ENCODE measurements at regions not wholly inside any gene's neighbourhood (a gene's known extent, or its start where the extent isn't known, plus 50 kb on each side); places are given as distances from the start of the nearest gene placed in this dataset.
A peak's percentile ranks its signal among the peaks of the same experiment; 100 is the strongest.

DNA sequence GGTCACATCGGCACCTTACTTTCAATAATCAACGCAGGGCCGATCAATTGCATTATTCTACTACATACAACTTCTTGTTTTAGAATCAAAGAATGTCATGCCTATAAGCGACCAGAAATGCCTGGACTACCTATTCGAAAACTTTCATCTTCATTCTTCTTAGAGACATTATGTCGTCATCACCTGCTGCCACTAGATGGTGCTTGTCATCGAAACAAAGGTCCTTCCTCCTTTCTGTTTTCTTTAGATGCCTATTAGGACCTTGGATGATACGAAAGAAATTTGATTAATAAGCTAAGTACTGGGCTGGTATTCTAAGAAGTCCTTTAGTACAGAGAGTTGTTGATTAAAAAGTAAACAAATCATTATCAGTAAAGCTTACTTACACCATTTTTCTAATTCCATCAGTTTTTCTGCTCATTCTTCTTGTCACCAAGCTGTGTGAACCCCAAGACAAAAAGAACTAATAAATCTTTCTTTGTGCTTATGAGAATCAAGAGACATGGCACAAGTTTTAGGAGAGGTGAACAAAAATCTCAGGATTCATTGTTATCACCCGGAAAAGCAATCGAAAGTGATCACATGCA is 154.5 kb upstream of the SLC4A4 start:
- H3K4me1 Mint-ChIP-seq (ENCODE audit: low read depth in 2 of 2): peaks cover 26 to 32% of the 10 kb centered on the region in 2 donors
- H3K27ac Mint-ChIP-seq: peak overlapping the region in 1 of 2 donors; percentile 39
- no peaks in the 10 kb centered on the region for H3K27me3 Mint-ChIP-seq
- peaks cover 18% of the 10 kb centered on the region for H3K36me3 Mint-ChIP-seq (ENCODE audit: insufficient read depth)
- ATAC-seq (replicated peaks) (peak; percentile 28), DNase-seq (peak; percentile 43 to 47 (median 45))
- H3K9me3 Mint-ChIP-seq: no peaks in the 10 kb centered on the region
- no peak overlapping the region for H3K4me3 Mint-ChIP-seq

DNA sequence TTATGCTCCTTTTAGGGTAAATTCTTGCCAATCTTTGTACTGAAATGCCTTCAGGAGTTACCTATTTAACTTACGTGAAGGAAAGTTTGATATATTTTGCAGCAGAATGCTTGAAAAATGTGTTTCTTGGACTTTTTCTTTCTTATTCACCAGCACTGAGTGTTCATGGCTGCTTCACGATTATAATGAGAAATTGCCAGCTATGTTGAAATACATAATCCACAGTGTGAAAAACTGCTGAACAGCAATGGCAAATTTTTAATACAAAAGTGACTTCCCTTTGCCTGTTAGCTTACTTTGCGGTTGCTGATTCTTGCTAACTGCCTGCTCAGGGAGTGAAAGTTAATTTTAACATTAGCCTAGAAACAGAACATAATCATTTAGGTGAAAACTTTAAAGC is 153.8 kb upstream of the SLC4A4 start:
- DNase-seq (no peak), ATAC-seq (replicated peaks) (no peak)
- Mint-ChIP-seq H3K27ac (no peak overlapping the region), H3K4me3 (no peak overlapping the region), H3K36me3 (ENCODE audit: insufficient read depth) (peaks cover 18% of the 10 kb centered on the region), H3K27me3 (no peaks in the 10 kb centered on the region), H3K9me3 (no peaks in the 10 kb centered on the region), H3K4me1 (ENCODE audit: low read depth in 2 of 2) (peaks cover 28 to 32% of the 10 kb centered on the region in 2 donors)

DNA sequence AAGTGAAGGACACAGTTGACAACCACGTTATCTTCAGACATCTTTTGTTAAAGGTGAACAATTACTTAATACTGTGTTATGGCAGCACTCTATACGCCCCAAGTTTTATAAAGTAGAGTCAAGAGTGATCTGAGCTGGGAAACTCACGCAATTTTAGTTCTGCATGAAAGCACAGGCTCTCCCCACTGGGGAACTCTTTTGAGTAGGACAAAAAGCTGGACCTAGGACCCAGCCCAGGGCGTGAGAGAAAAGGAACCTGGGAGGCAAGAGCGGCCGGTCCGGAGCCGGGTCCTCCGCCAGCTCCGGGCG is 152.6 kb upstream of the SLC4A4 start:
- Mint-ChIP-seq H3K36me3 (ENCODE audit: insufficient read depth) (peaks cover 18% of the 10 kb centered on the region), H3K4me3 (peak overlapping the region; percentile 76 to 85), H3K27me3 (no peaks in the 10 kb centered on the region), H3K4me1 (ENCODE audit: low read depth in 2 of 2) (peaks cover 31 to 39% of the 10 kb centered on the region in 2 donors), H3K9me3 (no peaks in the 10 kb centered on the region), H3K27ac (peak overlapping the region; percentile 82 to 88)
- no peak for ATAC-seq (replicated peaks)
- no peak for DNase-seq

DNA sequence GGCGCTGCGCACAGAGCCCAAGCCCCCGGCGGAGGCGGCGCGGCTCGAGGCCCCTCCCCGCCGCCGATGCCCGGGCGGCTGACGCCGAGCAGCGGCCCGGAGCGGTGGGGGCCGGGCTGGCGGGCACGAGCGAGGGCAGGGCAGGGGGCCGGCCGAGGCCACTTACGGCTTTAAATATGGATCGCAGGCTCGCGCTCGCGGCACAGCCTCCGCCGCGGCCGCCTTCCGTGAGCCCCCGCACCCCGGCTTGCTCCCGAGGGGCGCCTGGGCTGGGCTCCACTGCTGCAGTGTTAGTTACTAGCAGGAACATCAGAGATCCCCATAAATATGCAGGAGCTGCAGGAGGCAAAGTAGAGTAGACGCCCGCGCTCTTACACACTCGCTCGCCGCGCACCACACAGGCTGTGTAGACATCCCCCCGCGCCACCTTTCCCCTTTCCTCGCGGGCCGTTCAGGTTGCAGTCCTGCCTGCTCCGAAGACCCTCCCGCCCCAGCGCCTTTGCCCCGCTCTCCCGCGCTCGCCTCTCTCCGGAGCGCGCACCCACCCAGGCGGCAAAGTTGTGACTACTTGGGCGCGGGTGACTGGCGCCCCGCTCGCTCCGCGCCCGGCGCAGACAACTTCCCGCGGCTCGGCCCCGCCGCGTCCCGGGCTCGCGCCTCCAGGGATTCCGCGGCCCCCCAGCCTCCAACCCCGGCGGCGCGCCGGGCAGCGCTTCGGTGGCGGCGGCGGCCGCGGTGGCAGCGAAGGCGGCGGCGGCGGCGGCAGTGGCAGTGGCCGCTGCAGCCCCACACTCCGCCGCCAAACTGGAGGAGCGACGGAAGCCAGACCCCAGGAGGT is 152.0 kb upstream of the SLC4A4 start:
- Mint-ChIP-seq H3K27me3 (no peaks in the 10 kb centered on the region), H3K4me1 (ENCODE audit: low read depth in 2 of 2) (peaks cover 31 to 39% of the 10 kb centered on the region in 2 donors), H3K9me3 (no peaks in the 10 kb centered on the region), H3K36me3 (ENCODE audit: insufficient read depth) (peaks cover 18% of the 10 kb centered on the region), H3K27ac (peak overlapping the region; percentile 82 to 88), H3K4me3 (peak overlapping the region; percentile 76 to 85)
- peak; percentile 30 to 55 (median 53) for DNase-seq
- peak; percentile 80 for ATAC-seq (replicated peaks)

DNA sequence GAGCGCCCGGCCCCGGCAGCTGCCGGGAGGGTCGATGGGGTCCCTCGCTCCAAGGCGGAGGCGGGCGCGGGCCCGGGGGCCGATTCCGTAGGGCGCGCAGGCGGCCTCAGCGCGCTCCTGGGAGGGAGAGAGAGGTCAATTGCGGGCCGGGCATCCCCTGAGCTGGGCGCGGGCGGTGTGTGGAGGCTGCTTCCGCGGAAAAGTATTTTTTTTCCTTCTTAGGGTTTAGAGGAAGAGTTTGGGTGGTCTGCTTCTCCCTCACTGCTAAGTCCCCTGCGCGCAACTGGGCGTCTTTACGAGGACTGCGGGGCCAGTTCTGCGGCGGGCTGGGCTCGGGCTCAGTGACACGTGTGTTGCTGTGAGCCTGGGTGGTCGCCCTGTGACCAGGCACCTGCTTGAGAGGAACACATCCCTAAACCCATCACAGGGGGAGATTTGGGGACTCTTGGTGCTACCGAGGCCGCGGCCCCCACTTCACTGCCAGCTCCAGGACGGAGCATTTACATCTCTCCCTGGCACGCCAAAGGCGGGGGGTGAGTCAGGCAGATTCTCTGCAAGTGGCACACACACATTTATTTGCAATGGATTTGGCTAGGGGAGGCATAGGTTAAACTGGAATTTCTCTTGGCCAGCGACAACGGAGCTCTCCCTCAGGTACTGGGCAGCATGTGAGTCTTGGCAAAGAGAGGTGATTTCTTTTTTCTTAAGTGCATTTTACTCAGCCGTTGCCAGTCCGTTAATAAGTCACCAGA is 151.2 kb upstream of the SLC4A4 start:
- H3K9me3 Mint-ChIP-seq: no peaks in the 10 kb centered on the region
- DNase-seq: peak; percentile 7 to 23 (median 15)
- peak overlapping the region; percentile 76 to 85 for H3K4me3 Mint-ChIP-seq
- peak; percentile 5 for ATAC-seq (replicated peaks)
- H3K4me1 Mint-ChIP-seq (ENCODE audit: low read depth in 2 of 2): peaks cover 31 to 39% of the 10 kb centered on the region in 2 donors
- peak overlapping the region; percentile 77 to 91 for H3K27ac Mint-ChIP-seq
- no peaks in the 10 kb centered on the region for H3K27me3 Mint-ChIP-seq
- peaks cover 18% of the 10 kb centered on the region for H3K36me3 Mint-ChIP-seq (ENCODE audit: insufficient read depth)

DNA sequence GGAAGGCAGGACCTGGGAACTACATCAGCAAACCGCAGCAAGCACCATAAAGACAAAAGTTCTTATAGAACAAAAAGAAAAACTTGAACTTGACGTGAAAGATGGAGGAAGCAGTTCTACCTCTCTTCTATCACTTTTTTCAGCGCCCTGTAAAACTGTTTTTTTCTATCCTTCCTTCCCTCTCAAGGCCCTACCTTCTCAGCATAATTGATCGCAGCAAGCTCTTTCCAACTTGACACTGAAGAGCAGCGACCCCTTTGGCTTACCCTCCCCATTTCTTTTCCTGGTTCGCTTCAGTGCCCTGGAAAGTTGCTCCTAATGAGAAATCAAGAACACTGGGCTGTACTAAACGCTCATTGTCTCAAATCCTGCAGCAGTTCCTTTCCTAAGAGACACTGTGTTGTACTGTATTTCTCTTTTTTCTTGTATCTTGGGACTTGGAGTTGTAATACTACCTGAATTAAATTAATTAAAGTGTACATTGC is 150.6 kb upstream of the SLC4A4 start:
- no peaks in the 10 kb centered on the region for H3K27me3 Mint-ChIP-seq
- H3K27ac Mint-ChIP-seq: peak overlapping the region; percentile 77 to 91
- no peaks in the 10 kb centered on the region for H3K9me3 Mint-ChIP-seq
- H3K4me1 Mint-ChIP-seq (ENCODE audit: low read depth in 2 of 2): peaks cover 31 to 39% of the 10 kb centered on the region in 2 donors
- H3K4me3 Mint-ChIP-seq: peak overlapping the region; percentile 76 to 85
- DNase-seq: no peak
- H3K36me3 Mint-ChIP-seq (ENCODE audit: insufficient read depth): peaks cover 18% of the 10 kb centered on the region
- ATAC-seq (replicated peaks): no peak

DNA sequence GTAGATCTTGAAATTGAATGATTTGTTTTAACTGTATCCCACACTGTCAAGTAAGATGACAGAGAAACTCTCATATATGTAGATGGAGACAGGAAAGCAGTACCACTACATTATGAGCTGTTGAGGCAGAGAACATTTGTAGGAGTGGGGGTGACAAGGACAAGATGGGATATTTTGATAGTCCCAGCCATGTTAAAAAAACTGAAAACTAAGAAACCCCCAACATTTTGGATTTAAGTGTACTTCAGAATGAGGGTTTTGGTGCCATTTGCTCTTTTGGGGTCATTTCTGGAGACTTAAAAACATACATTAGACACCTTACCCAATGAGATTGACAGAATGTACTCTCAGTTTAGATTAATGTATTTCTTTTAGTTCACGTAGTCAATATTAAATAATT is 149.9 kb upstream of the SLC4A4 start:
- no peak for ATAC-seq (replicated peaks)
- Mint-ChIP-seq H3K4me1 (ENCODE audit: low read depth in 2 of 2) (peaks cover 31 to 38% of the 10 kb centered on the region in 2 donors), H3K27ac (peak overlapping the region; percentile 77 to 91), H3K27me3 (no peaks in the 10 kb centered on the region), H3K4me3 (peak overlapping the region; percentile 76 to 85), H3K9me3 (no peaks in the 10 kb centered on the region), H3K36me3 (ENCODE audit: insufficient read depth) (peaks cover 18% of the 10 kb centered on the region)
- no peak for DNase-seq

DNA sequence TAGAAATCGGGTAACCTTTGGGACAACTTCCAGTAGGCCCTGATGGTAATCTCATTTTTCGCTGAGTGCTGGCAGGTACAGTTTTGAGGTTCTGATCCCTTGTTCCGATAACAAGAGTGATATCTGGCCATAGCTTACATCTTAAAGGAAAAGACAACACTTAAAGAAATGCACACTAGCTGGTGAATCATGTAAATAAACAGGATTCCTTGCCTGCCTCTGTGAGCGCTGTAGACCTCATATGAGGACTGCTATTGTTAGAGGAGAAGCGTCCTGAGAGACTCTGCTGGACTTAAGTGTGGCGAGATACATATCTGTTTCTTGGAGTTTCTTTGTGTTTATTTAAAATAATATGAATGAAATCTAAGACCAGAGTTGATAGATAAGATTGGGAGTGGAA is 149.3 kb upstream of the SLC4A4 start:
- H3K27ac Mint-ChIP-seq: peak overlapping the region in 1 of 2 donors; percentile 91
- no peak for ATAC-seq (replicated peaks)
- no peaks in the 10 kb centered on the region for H3K9me3 Mint-ChIP-seq
- peaks cover 27 to 33% of the 10 kb centered on the region in 2 donors for H3K4me1 Mint-ChIP-seq (ENCODE audit: low read depth in 2 of 2)
- H3K27me3 Mint-ChIP-seq: no peaks in the 10 kb centered on the region
- H3K36me3 Mint-ChIP-seq (ENCODE audit: insufficient read depth): peaks cover 18% of the 10 kb centered on the region
- peak overlapping the region in 1 of 2 donors; percentile 85 for H3K4me3 Mint-ChIP-seq
- DNase-seq: no peak

DNA sequence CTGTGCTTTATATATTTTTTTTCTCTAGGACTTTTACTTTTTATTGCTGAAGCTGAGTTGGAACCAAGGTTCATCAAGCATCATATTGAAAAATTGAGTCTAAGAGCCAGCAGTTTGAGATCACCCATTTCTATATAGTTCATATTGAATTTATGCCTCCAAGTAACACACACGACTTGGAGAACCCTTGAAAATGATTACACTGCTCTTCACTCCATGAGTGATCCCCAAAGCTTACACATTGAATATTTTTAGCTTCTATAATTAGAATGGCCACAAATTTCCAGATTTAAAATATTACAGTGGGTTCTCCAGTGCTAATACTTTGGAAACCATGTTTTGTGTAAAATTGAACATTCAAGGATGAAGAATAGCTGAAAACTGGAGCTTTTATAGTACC is 144.4 kb upstream of the SLC4A4 start:
- Mint-ChIP-seq H3K4me1 (ENCODE audit: low read depth in 2 of 2) (peaks cover 8 to 18% of the 10 kb centered on the region in 2 donors), H3K4me3 (no peak overlapping the region), H3K27ac (no peak overlapping the region), H3K36me3 (ENCODE audit: insufficient read depth) (no peaks in the 10 kb centered on the region), H3K9me3 (no peaks in the 10 kb centered on the region), H3K27me3 (no peaks in the 10 kb centered on the region)
- DNase-seq (no peak), ATAC-seq (replicated peaks) (no peak)

DNA sequence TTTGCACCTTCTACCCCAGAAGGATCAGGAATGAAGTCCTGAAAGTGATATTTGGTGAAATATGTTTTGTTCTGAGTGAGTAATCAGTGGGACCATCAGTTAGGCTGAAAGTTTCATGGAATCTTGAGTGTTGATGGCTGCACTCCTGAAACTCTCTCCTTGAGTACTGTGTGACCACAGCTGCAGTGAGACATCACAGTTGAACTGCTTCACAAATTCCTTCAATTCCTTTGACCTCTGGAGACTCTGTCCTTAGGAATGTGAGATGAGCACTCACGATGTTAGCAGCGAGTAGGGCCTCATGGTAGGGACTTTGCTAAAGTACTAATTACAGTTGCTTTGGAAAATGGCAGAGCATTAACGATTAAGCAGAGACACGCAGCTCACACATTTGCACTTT is 142.9 kb upstream of the SLC4A4 start:
- no peak overlapping the region for H3K4me3 Mint-ChIP-seq
- H3K9me3 Mint-ChIP-seq: no peaks in the 10 kb centered on the region
- H3K27ac Mint-ChIP-seq: no peak overlapping the region
- ATAC-seq (replicated peaks): no peak
- no peak for DNase-seq
- peaks cover 15 to 20% of the 10 kb centered on the region in 2 donors for H3K4me1 Mint-ChIP-seq (ENCODE audit: low read depth in 2 of 2)
- no peaks in the 10 kb centered on the region for H3K36me3 Mint-ChIP-seq (ENCODE audit: insufficient read depth)
- no peaks in the 10 kb centered on the region for H3K27me3 Mint-ChIP-seq

DNA sequence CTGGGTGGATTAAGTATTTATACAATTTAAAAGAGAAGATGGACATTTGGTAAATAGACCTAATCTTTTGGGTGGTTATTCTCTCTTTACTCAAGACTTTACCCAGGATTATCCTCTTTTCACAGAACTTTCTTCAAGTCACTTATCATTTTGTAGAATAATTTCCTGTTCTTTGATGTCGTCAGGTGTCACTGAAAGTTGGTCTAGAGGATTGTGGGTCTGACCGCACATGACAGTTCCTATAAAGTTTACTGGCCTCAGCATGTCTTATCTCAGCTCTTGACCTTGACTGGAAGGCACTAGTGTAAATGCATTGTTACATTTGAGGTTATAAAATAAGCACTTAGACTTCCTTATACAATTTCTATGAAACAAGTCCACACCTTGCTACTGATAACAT is 139.9 kb upstream of the SLC4A4 start:
- no peaks in the 10 kb centered on the region for H3K27me3 Mint-ChIP-seq
- peak overlapping the region in 1 of 2 donors; percentile 84 for H3K27ac Mint-ChIP-seq
- DNase-seq (peak; percentile 6 to 22 (median 11)), ATAC-seq (replicated peaks) (peak; percentile 98)
- no peaks in the 10 kb centered on the region for H3K36me3 Mint-ChIP-seq (ENCODE audit: insufficient read depth)
- peak overlapping the region; percentile 27 to 45 for H3K4me3 Mint-ChIP-seq
- peaks cover 11 to 20% of the 10 kb centered on the region in 2 donors for H3K4me1 Mint-ChIP-seq (ENCODE audit: low read depth in 2 of 2)
- H3K9me3 Mint-ChIP-seq: no peaks in the 10 kb centered on the region

DNA sequence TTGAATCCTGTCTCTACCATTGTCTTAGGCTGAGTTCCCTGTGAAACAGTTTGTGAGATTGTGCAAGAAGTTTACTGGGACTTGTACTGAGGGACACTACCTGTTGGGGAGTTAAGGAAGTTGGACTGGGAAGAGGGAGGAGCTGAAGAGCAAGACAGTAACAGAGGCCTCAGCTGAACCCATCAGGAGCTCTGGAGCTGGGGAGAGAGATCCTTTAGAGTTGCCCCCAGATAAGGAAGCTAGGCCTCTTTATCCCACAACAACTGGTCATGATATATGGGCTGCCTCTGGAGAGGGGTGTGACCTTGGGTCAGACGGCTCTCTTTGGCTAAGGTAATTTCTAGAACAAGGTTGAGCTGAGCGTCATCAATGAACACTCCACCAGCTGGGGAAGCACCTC is 137.8 kb upstream of the SLC4A4 start:
- H3K27ac Mint-ChIP-seq: peak overlapping the region; percentile 4 to 84
- peaks cover 11 to 25% of the 10 kb centered on the region in 2 donors for H3K4me1 Mint-ChIP-seq (ENCODE audit: low read depth in 2 of 2)
- H3K36me3 Mint-ChIP-seq (ENCODE audit: insufficient read depth): no peaks in the 10 kb centered on the region
- ATAC-seq (replicated peaks) (no peak), DNase-seq (no peak)
- H3K27me3 Mint-ChIP-seq: no peaks in the 10 kb centered on the region
- H3K4me3 Mint-ChIP-seq: no peak overlapping the region
- no peaks in the 10 kb centered on the region for H3K9me3 Mint-ChIP-seq

DNA sequence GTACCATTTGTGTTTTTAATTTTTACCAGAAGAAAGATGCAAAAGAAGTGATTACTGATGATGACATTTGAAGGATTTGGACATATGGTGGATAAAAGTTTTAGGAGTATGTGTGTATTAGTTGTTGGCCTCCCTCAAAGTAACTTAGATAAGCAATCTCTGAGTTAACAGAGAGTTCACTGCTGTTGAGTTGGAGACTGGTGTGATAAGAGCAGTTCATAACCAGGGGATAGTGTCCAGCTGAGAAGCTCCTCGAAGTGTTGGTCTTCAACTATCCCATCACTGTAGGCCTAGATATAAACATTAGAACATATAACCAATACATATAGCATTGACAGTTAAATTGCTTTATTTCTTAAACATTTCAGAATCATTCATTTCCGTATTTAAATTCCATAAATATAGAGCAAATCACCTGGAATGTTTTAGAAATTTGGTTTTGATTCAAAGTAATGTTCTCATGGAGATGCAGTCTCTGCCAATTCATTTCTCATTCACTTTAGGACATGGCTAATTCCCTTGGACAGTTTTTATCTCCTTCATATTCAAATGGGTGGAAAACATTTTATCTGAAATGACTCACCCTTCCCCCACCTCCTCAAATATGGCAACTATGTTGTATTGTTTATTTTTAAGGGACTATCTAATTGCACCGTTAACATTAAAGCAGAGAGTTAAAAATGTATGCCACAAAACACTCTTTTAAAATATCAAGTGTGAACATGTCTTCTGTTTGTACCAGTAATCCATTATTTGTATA is 136.8 kb upstream of the SLC4A4 start:
- Mint-ChIP-seq H3K9me3 (no peaks in the 10 kb centered on the region), H3K27me3 (no peaks in the 10 kb centered on the region), H3K27ac (no peak overlapping the region), H3K4me1 (ENCODE audit: low read depth in 2 of 2) (peaks cover 11 to 25% of the 10 kb centered on the region in 2 donors), H3K36me3 (ENCODE audit: insufficient read depth) (no peaks in the 10 kb centered on the region), H3K4me3 (no peak overlapping the region)
- no peak for DNase-seq
- no peak for ATAC-seq (replicated peaks)

Data from effector memory CD8-positive, alpha-beta T cell (primary cell).